ENCODE measurements at regions not wholly inside any gene's neighbourhood (a gene's known extent, or its start where the extent isn't known, plus 50 kb on each side); places are given as distances from the start of the nearest gene placed in this dataset.
A peak's percentile ranks its signal among the peaks of the same experiment; 100 is the strongest.

DNA sequence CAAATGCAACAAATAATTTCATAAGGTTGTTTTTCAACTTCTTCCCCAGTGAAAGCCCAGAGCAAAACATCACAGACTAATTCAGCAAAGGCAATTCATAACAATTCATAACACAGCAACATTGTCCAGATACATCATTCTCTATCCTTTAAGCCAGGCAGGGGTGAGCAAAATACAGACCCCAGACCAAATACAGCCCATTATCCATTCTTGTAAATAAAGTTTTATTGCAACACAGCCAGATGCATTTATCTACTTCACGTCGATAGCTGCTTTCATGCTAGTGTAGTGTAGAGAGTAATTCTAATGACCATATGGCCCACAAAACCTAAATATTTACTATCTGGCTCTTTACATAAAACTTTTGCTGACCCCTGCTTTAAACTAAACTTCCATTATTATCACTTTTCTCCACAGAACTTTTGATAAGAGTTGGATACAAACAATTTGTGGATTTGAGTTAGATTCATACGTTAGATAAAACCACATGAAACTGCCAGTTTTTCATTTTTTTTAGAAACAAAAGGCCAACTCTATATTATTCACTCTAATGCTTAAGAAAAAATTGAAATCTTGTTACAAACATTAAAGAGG lies 174.4 kb downstream of the DUSP6 start:
- Mint-ChIP-seq H3K4me1 (peaks cover 21% of the 10 kb centered on the region), H3K9me3 (peaks cover 4% of the 10 kb centered on the region), H3K36me3 (ENCODE audit: low read depth) (no peaks in the 10 kb centered on the region), H3K4me3 (no peak overlapping the region), H3K27me3 (no peaks in the 10 kb centered on the region), H3K27ac (no peak overlapping the region)
- ATAC-seq (replicated peaks) = no peak

DNA sequence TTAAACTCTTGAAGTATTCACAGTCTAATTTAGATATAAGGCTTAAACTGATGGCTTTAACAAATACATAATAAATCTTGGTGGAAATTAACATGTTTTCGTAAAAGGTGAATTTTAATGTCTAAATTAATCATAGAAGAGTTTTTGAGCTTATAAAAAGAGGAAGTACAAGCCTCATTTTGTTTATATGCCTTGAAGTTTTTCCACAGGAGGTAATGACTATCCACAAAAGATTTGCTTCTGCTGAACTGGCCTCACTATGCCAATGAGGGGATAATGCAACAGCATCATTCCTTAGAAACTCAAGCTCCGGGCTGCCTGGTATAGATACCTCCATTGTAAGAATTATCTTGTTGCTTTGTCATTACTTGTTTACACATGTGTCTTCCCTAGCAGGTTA lies 175.6 kb downstream of the DUSP6 start:
- H3K27ac Mint-ChIP-seq = no peak overlapping the region
- no peaks in the 10 kb centered on the region for H3K27me3 Mint-ChIP-seq
- H3K36me3 Mint-ChIP-seq (ENCODE audit: low read depth) = no peaks in the 10 kb centered on the region
- ATAC-seq (replicated peaks) = no peak
- peaks cover 4% of the 10 kb centered on the region for H3K9me3 Mint-ChIP-seq
- H3K4me3 Mint-ChIP-seq = no peak overlapping the region
- peaks cover 19% of the 10 kb centered on the region for H3K4me1 Mint-ChIP-seq

DNA sequence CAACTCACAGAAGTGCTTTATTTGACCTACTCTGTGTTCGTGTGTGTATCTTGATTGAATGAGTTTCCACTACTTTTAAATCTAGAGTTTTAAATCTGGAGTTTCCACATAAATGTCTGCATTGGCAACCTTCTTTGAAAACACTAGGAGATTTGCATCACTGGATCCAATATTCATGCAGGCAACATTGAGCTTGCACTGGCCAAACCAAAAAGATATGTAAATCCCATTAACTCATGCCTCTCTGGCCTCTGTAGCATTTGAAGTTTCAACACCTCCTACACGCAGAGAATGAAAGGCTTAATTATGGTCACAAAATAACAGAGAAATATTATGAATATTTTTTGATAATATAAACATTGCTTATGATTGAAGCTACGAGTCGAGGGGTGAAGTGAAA lies 178.6 kb downstream of the DUSP6 start:
- H3K36me3 Mint-ChIP-seq (ENCODE audit: low read depth) = no peaks in the 10 kb centered on the region

DNA sequence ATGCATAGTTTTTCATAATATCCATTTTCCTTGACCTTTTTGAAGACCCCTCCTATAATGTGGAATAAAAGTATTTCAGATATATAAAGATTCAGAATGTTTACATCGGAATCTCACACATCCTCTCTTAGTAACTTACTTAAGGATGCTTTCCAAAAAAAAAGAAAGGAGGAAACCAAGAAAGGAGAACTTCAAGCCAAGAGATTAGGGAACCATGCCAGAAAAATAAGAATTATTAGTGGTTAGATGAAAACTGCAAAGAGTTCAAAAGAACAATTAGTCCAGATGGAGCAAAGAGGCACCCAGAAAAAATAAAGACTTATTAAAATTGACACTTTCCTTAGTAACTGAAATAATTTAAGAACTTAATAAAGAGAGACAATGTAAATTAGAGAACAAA lies 179.2 kb downstream of the DUSP6 start:
- H3K27me3 Mint-ChIP-seq = no peaks in the 10 kb centered on the region
- no peaks in the 10 kb centered on the region for H3K4me1 Mint-ChIP-seq
- H3K9me3 Mint-ChIP-seq = no peaks in the 10 kb centered on the region
- no peak overlapping the region for H3K27ac Mint-ChIP-seq
- H3K4me3 Mint-ChIP-seq = no peak overlapping the region
- H3K36me3 Mint-ChIP-seq (ENCODE audit: low read depth) = no peaks in the 10 kb centered on the region
- no peak for ATAC-seq (replicated peaks)

More for the DNA sequence above, 178.6 kb downstream of the DUSP6 start:
- no peaks in the 10 kb centered on the region for H3K27me3 Mint-ChIP-seq
- H3K27ac Mint-ChIP-seq = no peak overlapping the region
- H3K4me1 Mint-ChIP-seq = no peaks in the 10 kb centered on the region
- no peak for ATAC-seq (replicated peaks)
- H3K4me3 Mint-ChIP-seq = no peak overlapping the region
- H3K9me3 Mint-ChIP-seq = no peaks in the 10 kb centered on the region

DNA sequence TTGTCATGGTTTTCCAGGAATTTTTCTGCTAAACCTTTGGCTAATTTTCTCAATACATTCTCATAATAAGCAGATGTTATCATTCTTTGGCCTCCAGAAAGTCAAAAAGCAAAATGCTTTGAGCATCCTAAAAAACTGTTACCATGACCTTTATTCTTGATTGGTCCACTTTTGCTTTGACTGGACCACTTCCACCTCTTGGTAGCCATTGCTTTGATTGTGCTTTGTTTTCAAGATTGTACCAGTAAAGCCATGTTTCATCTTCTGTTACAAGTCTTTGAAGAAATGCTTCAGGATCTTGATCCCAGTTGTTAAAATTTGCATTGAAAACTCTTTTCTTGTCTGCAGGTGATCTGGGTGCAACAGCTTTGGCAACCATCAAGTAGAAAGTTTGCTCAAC lies 180.1 kb downstream of the DUSP6 start:
- Mint-ChIP-seq H3K27ac (no peak overlapping the region), H3K27me3 (no peaks in the 10 kb centered on the region), H3K4me1 (no peaks in the 10 kb centered on the region), H3K36me3 (ENCODE audit: low read depth) (no peaks in the 10 kb centered on the region), H3K4me3 (no peak overlapping the region), H3K9me3 (no peaks in the 10 kb centered on the region)
- ATAC-seq (replicated peaks) = no peak

DNA sequence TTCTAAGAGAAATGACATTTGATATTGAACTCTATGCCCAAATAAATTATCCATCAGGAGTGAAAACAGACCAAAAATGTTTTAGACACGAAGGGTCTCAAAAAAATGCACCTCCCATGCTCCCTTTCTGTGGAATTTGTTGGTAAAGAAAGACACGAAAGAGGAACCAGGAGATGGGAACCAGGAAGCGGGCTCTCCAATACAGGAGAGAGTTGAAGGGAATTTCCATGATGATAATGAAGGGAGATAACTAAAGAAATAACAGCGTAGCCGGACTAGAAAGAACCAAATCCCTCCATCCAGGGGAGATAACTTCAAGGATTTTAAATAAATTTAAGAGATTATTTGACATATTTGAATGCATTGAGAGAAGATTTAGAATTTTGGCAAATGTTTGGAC lies 183.0 kb downstream of the DUSP6 start:
- Mint-ChIP-seq H3K4me1 (peaks cover 13% of the 10 kb centered on the region), H3K9me3 (no peaks in the 10 kb centered on the region), H3K4me3 (no peak overlapping the region)

DNA sequence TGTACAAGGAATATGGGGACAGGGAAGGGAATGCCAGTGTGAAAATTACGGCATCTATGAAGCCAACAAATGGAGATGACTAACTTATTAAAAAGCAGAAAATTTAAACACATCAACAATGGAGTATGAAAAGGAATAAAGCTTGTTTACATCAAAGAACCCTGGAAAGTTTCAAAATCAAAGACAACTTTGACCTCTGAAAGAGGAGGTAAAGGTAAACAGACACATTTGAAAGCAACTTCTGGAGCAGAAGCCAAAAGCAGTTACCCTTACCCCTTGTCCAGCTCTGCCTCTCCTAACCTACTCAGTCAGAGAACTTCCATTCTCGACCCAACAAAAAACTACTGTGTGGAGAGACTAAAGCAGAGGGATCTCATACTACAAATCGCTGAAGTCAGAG lies 184.3 kb downstream of the DUSP6 start:
- ATAC-seq (replicated peaks) = no peak
- H3K4me1 Mint-ChIP-seq = peaks cover 13% of the 10 kb centered on the region
- no peaks in the 10 kb centered on the region for H3K9me3 Mint-ChIP-seq
- H3K27ac Mint-ChIP-seq = no peak overlapping the region
- H3K4me3 Mint-ChIP-seq = no peak overlapping the region
- H3K27me3 Mint-ChIP-seq = no peaks in the 10 kb centered on the region
- H3K36me3 Mint-ChIP-seq (ENCODE audit: low read depth) = no peaks in the 10 kb centered on the region

More for the DNA sequence above, 183.0 kb downstream of the DUSP6 start:
- H3K27me3 Mint-ChIP-seq = no peaks in the 10 kb centered on the region
- H3K27ac Mint-ChIP-seq = no peak overlapping the region
- ATAC-seq (replicated peaks) = no peak
- no peaks in the 10 kb centered on the region for H3K36me3 Mint-ChIP-seq (ENCODE audit: low read depth)

DNA sequence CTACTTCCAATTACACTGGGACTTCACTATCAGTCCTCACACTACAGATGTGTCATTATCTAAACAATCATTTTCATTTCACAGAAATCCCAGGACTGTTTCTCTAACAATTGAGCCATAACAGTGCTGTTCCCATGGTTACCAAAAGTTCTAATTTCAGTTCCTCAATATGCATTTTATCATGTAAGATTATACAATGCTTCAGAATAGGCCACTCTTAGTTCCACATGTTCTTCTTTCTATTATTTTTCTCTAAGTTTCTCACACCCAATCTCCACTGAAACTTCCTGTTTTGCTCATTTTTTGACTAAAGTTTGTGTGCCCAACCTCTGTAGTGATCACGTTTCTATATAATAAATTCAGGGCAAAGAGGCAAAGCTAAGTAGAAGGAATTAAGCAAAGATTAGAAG lies 185.8 kb downstream of the DUSP6 start:
- peak; percentile 11 for ATAC-seq (replicated peaks)
- H3K4me1 Mint-ChIP-seq = peaks cover 13% of the 10 kb centered on the region
- no peaks in the 10 kb centered on the region for H3K36me3 Mint-ChIP-seq (ENCODE audit: low read depth)
- H3K4me3 Mint-ChIP-seq = peak overlapping the region; percentile 8
- H3K9me3 Mint-ChIP-seq = no peaks in the 10 kb centered on the region
- no peaks in the 10 kb centered on the region for H3K27me3 Mint-ChIP-seq
- peak overlapping the region; percentile 68 for H3K27ac Mint-ChIP-seq

DNA sequence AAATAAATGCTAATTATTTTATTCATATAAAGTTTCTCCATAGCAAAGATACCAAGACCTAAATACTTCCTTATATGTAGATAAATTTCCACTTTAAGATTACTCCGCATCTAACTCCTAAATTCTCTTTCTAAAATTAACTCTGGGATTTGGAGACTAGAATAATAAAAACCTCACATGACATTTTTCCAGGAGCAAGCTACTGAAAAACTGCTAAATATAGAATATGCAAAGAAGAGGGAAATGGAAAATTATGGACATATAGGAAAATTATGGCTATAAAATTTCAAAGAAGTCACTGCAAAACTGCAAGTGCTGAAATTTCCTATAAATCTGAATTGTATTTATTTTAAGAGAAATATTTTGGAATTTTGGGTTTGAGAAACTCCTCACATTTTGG lies 186.2 kb downstream of the DUSP6 start:
- H3K4me3 Mint-ChIP-seq = peak overlapping the region; percentile 8
- no peaks in the 10 kb centered on the region for H3K27me3 Mint-ChIP-seq
- H3K4me1 Mint-ChIP-seq = peaks cover 13% of the 10 kb centered on the region
- H3K9me3 Mint-ChIP-seq = no peaks in the 10 kb centered on the region
- no peaks in the 10 kb centered on the region for H3K36me3 Mint-ChIP-seq (ENCODE audit: low read depth)
- ATAC-seq (replicated peaks) = no peak
- peak overlapping the region; percentile 68 for H3K27ac Mint-ChIP-seq

DNA sequence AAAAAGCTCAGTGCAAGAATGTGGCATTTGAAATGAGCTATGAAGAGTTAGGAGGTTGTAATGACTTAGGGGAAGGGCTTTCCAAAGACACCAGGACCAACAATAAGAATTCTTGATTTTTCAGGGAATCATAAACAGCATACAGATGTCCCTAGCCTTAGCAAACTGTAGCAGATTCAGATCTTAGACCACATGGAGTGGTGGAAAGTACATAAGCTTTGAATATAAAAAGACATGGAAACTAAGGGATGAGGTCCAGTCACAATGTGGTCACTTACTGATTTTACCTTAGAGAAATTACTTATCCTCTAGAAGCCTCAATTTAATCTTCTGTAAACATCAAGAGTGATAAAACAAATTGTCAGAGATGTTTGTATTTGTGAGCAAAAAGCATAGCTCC lies 186.6 kb downstream of the DUSP6 start:
- peak overlapping the region; percentile 47 for H3K27ac Mint-ChIP-seq
- H3K4me3 Mint-ChIP-seq = no peak overlapping the region
- no peaks in the 10 kb centered on the region for H3K36me3 Mint-ChIP-seq (ENCODE audit: low read depth)
- H3K9me3 Mint-ChIP-seq = no peaks in the 10 kb centered on the region
- H3K27me3 Mint-ChIP-seq = no peaks in the 10 kb centered on the region
- H3K4me1 Mint-ChIP-seq = peaks cover 13% of the 10 kb centered on the region
- ATAC-seq (replicated peaks) = no peak

DNA sequence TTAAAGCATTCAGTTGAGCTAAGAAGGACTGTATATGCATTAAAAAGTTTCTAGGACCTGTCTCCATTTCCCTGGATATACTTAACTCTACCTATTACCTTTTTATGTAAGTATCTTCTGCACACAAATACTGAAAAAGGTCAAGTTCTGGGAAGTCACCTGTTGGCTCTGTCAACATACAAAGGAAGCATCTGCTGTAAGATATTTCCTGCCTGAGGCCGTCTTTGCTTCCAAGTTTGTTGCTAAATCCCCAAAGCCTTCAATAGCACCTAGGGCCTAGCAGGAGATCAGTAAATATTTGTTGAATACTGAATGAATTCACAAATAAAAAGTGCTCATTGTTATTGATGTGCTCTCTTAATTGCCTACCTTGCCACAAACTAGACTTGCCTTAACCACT lies 188.4 kb downstream of the DUSP6 start:
- no peak overlapping the region for H3K4me3 Mint-ChIP-seq
- H3K27ac Mint-ChIP-seq = no peak overlapping the region
- no peak for ATAC-seq (replicated peaks)

DNA sequence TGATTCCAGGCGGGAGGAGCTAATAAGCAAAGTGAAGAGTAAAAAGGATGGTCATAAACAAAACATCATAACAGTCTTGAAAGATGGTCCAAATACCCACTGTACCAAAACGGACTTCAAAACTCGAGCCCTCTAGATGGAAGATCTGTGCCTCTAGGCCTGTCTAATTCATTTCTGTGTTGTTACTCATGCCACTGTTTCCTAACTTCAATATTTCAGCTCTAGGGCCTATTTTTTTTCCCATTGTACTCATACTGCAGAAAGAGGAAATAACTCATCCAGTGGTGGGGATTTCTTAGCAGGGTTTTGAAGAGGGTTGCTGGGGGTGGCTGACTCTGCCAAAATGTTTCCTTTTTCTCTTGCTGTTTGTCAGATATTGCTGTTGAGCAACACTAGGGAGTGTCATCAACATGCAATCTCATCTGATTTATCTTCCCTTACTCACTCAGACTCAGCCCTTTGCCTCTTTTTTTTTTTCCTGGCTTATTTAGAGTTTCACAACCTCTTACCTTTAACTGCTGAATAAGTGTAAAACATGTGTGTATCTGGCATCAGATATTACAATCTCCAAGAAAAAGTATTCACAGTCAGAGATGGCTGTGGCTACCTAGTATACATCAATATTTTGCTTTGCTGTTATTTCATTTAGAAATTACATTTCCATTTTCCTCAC lies 189.6 kb downstream of the DUSP6 start:
- H3K4me3 Mint-ChIP-seq = no peak overlapping the region
- ATAC-seq (replicated peaks) = peak; percentile 89
- H3K27ac Mint-ChIP-seq = no peak overlapping the region
- peaks cover 13% of the 10 kb centered on the region for H3K4me1 Mint-ChIP-seq
- H3K27me3 Mint-ChIP-seq = no peaks in the 10 kb centered on the region
- no peaks in the 10 kb centered on the region for H3K9me3 Mint-ChIP-seq
- H3K36me3 Mint-ChIP-seq (ENCODE audit: low read depth) = no peaks in the 10 kb centered on the region

More for the DNA sequence above, 188.4 kb downstream of the DUSP6 start:
- H3K27me3 Mint-ChIP-seq = no peaks in the 10 kb centered on the region
- H3K36me3 Mint-ChIP-seq (ENCODE audit: low read depth) = no peaks in the 10 kb centered on the region
- no peaks in the 10 kb centered on the region for H3K9me3 Mint-ChIP-seq
- H3K4me1 Mint-ChIP-seq = peaks cover 13% of the 10 kb centered on the region

DNA sequence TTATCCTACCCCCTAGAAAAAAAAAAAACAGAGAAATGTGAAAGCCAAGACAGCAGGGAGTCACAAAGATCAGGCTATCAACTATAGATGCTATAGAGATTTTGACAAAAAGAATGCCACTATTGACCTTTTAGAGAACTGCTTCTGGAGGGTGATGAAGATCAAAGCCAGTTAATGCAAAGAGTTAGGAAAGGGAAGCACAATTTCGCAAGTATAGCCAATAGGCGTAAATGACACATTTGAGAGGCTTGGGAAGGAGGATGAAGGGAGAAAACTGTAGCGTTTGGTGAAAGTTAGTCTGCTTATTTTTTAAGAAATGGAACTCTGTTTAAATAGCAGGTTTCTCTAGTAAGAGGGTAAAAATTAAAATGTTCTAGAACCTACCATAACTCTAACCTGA lies 190.7 kb downstream of the DUSP6 start:
- no peaks in the 10 kb centered on the region for H3K9me3 Mint-ChIP-seq
- no peak overlapping the region for H3K4me3 Mint-ChIP-seq
- H3K4me1 Mint-ChIP-seq = peaks cover 20% of the 10 kb centered on the region
- H3K36me3 Mint-ChIP-seq (ENCODE audit: low read depth) = no peaks in the 10 kb centered on the region
- H3K27ac Mint-ChIP-seq = no peak overlapping the region
- H3K27me3 Mint-ChIP-seq = no peaks in the 10 kb centered on the region
- no peak for ATAC-seq (replicated peaks)

DNA sequence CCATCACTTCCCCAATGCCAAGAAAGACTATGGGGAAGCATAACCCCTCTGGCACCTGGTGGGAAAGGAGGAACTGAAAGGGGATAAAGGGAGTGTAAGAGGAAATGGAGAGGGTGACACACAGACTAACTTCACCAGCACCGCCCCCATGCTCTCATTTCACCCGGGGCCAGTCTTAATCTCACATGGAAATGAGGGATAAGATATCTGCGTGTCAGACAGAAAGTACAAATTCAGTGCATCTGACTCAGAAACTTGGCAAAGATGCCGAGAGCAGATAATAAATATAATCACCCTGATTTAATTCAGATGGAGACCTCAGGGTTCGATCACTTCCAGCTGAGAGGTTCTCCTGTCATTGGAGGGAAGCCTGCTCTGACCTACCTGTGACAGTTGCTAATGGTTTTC lies 191.6 kb downstream of the DUSP6 start:
- H3K27me3 Mint-ChIP-seq = no peaks in the 10 kb centered on the region
- H3K4me1 Mint-ChIP-seq = peaks cover 19% of the 10 kb centered on the region
- no peaks in the 10 kb centered on the region for H3K9me3 Mint-ChIP-seq
- H3K36me3 Mint-ChIP-seq (ENCODE audit: low read depth) = no peaks in the 10 kb centered on the region
- ATAC-seq (replicated peaks) = peak; percentile 62
- no peak overlapping the region for H3K27ac Mint-ChIP-seq
- no peak overlapping the region for H3K4me3 Mint-ChIP-seq

DNA sequence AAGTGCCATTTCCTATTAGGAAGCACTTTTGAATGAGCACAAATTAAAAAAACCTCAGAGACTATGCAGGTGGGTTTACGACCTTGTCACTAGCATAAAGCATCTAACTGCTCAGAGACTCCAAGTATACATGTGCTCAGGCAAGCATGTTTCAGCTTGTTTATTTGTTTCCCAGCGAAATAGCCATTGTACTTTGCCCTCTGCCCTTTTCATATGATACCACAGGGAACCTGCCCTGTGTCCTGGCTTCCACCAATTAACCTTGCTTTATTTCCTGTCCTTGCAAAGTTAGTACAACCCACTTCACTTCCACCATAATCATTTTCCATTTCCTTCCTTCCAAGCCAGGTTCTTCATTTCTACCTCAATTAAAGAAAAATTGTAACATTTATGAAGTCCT lies 194.9 kb downstream of the DUSP6 start:
- Mint-ChIP-seq H3K4me3 (peak overlapping the region; percentile 50), H3K9me3 (peaks cover 3% of the 10 kb centered on the region), H3K27me3 (no peaks in the 10 kb centered on the region), H3K27ac (no peak overlapping the region), H3K36me3 (ENCODE audit: low read depth) (no peaks in the 10 kb centered on the region), H3K4me1 (peaks cover 14% of the 10 kb centered on the region)
- no peak for ATAC-seq (replicated peaks)
